Esophagus muscularis mucosa (tissue), 4 donors: ENCODE measurements at regions not wholly inside any gene's neighbourhood (a gene's known extent, or its start where the extent isn't known, plus 50 kb on each side); places are given as distances from the start of the nearest gene placed in this dataset.

Source experiments
- DNase-seq: peaks from one replicate; pipeline ENCODE4 v3.0.0-alpha.2; 2017; ENCODE audit errors: extremely low spot score
- H3K27ac ChIP-seq, 4 donors: fragments of 200-600 bp; sonication (generic); replicated peaks in 1 of 4; 1 replicate in 3 of 4; 2 replicates in 1 of 4; pipeline ENCODE4 v1.5.1; 2016 to 2019; ENCODE audit warnings: mild to moderate bottlenecking in 1 of 4
- H3K27me3 ChIP-seq, 4 donors: fragments of 200-600 bp; sonication (generic); one replicate each; pipeline versions ENCODE4 v1.5.1 to v1.6.0; 2016 to 2019
- H3K36me3 ChIP-seq, 4 donors: fragments of 200-600 bp; sonication (generic); one replicate each; pipeline ENCODE4 v1.5.1; 2016 to 2019
- H3K4me1 ChIP-seq, 4 donors: fragments of 200-600 bp; sonication (generic); one replicate each; pipeline ENCODE4 v1.5.1; 2016 to 2019
- H3K4me3 ChIP-seq, 4 donors: fragments of 200-600 bp; sonication (generic); 1 replicate in 2 of 4; 2 replicates in 2 of 4; pipeline ENCODE4 v1.5.1; 2016 to 2019; ENCODE audit warnings: mild to moderate bottlenecking in 4 of 4, moderate library complexity in 1 of 4
- H3K9me3 ChIP-seq, 4 donors: fragments of 200-600 bp; sonication (generic); 1 replicate in 3 of 4; 2 replicates in 1 of 4; pipeline ENCODE4 v1.5.1; 2016 to 2019
- CTCF ChIP-seq, 3 experiments: fragments of 200-600 bp in 2 of 3; fragments of 450-650 bp in 1 of 3; sonication (generic) in 2 of 3; IDR thresholded peaks; one replicate each; pipeline ENCODE4 v1.5.1; 2017 to 2019; ENCODE audit warnings: antibody characterized with exemption in 3 of 3, mild to moderate bottlenecking in 2 of 3, moderate library complexity in 1 of 3
- EP300 ChIP-seq: sonication (generic); formaldehyde crosslinking; IDR thresholded peaks from one replicate; pipeline ENCODE4 v1.6.1; 2017; ENCODE audit warnings: antibody characterized with exemption
- POLR2A ChIP-seq: fragments of 450-650 bp; IDR thresholded peaks from one replicate; pipeline ENCODE4 v1.6.1; 2017; ENCODE audit warnings: antibody characterized with exemption, moderate library complexity, mild to moderate bottlenecking, low read depth
- POLR2AphosphoS5 ChIP-seq, 2 donors: sonication (generic); formaldehyde crosslinking; IDR thresholded peaks; one replicate each; pipeline ENCODE4 v1.6.1; 2017; ENCODE audit warnings: antibody characterized with exemption in 2 of 2
- WGBS: methylation state at CpG from one replicate; pipeline ENCODE4 v1.1.5; 2018; 5-methylcytosine and 5-hydroxymethylcytosine counted together
- intact Hi-C: fragments of 100-400 bp; cut with DNase I; formaldehyde crosslinking; loops from one replicate; pipeline ENCODE4 v1.15.1; 2023

- Histone ChIP-seq H3K4me3 (no peak overlapping the region), H3K9me3 (peaks cover 0 to 2% (median 0%) of the 10 kb centered on the region in 4 donors), H3K36me3 (no peaks in the 10 kb centered on the region), H3K4me1 (peaks cover 3 to 20% (median 6%) of the 10 kb centered on the region in 4 donors), H3K27ac (no peak overlapping the region), H3K27me3 (no peaks in the 10 kb centered on the region)
- WGBS, result 94% methylated on average over 1 of the region's 1 CpG
- intact Hi-C loops, result no loop called here
- no peak for DNase-seq
- TF ChIP-seq CTCF (IDR thresholded peaks at IDR 0.05) (no peak), POLR2AphosphoS5 (IDR thresholded peaks at IDR 0.05) (no peak), POLR2A (no peak), EP300 (no peak)
These were observed 174.5 kb downstream of the MRPL14 start for GRCh38 chr6:43952746-43953145.

- no peak for DNase-seq
- H3K36me3 ChIP-seq, result no peaks in the 10 kb centered on the region
- TF ChIP-seq EP300 (no peak), CTCF (IDR thresholded peaks at IDR 0.05) (no peak), POLR2AphosphoS5 (IDR thresholded peaks at IDR 0.05) (no peak), POLR2A (no peak)
- 94% methylated on average over 8 of the region's 8 CpGs for WGBS
- no peaks in the 10 kb centered on the region for H3K9me3 ChIP-seq
- no peak overlapping the region for H3K27ac ChIP-seq
- no peak overlapping the region for H3K4me3 ChIP-seq
- intact Hi-C loops, result no loop called here
- H3K27me3 ChIP-seq, result no peaks in the 10 kb centered on the region
- peaks cover 3 to 20% (median 6%) of the 10 kb centered on the region in 4 donors for H3K4me1 ChIP-seq
These were observed 175.2 kb downstream of the MRPL14 start for GRCh38 chr6:43951756-43952675.

- TF ChIP-seq CTCF (IDR thresholded peaks at IDR 0.05) (peak; percentile 26 to 49 (median 37)), POLR2AphosphoS5 (IDR thresholded peaks at IDR 0.05) (no peak)
These were observed 176.0 kb downstream of the MRPL14 start for GRCh38 chr6:43951063-43951755.

GRCh38 chr6:43950731-43951062 lies 176.6 kb downstream of the MRPL14 start:
- no peak overlapping the region for H3K4me3 ChIP-seq
- WGBS, result 100% methylated on average over 3 of the region's 3 CpGs
- H3K27me3 ChIP-seq, result no peaks in the 10 kb centered on the region
- peaks cover 3 to 20% (median 6%) of the 10 kb centered on the region in 4 donors for H3K4me1 ChIP-seq
- no peak overlapping the region for H3K27ac ChIP-seq
- no peak for TF ChIP-seq EP300
- TF ChIP-seq POLR2A, result no peak
- TF ChIP-seq CTCF (IDR thresholded peaks at IDR 0.05), result no peak
- no peak for TF ChIP-seq POLR2AphosphoS5 (IDR thresholded peaks at IDR 0.05)
- intact Hi-C loops, result no loop called here
- no peak for DNase-seq
- peaks cover 0 to 7% (median 4%) of the 10 kb centered on the region in 4 donors for H3K9me3 ChIP-seq
- no peaks in the 10 kb centered on the region for H3K36me3 ChIP-seq

More at GRCh38 chr6:43951063-43951755, 176.0 kb downstream of the MRPL14 start:
- no peaks in the 10 kb centered on the region for H3K27me3 ChIP-seq
- no peak for DNase-seq
- H3K27ac ChIP-seq, result no peak overlapping the region
- no CpG with 5 or more reads among the region's 5 CpGs for WGBS
- no peak overlapping the region for H3K4me3 ChIP-seq
- H3K36me3 ChIP-seq, result no peaks in the 10 kb centered on the region
- H3K4me1 ChIP-seq, result peaks cover 3 to 20% (median 6%) of the 10 kb centered on the region in 4 donors
- intact Hi-C loops, result no loop called here
- peaks cover 0 to 2% (median 1%) of the 10 kb centered on the region in 4 donors for H3K9me3 ChIP-seq
